ENCODE measurements at regions not wholly inside any gene's neighbourhood (a gene's known extent, or its start where the extent isn't known, plus 50 kb on each side); places are given as distances from the start of the nearest gene placed in this dataset.

DNA sequence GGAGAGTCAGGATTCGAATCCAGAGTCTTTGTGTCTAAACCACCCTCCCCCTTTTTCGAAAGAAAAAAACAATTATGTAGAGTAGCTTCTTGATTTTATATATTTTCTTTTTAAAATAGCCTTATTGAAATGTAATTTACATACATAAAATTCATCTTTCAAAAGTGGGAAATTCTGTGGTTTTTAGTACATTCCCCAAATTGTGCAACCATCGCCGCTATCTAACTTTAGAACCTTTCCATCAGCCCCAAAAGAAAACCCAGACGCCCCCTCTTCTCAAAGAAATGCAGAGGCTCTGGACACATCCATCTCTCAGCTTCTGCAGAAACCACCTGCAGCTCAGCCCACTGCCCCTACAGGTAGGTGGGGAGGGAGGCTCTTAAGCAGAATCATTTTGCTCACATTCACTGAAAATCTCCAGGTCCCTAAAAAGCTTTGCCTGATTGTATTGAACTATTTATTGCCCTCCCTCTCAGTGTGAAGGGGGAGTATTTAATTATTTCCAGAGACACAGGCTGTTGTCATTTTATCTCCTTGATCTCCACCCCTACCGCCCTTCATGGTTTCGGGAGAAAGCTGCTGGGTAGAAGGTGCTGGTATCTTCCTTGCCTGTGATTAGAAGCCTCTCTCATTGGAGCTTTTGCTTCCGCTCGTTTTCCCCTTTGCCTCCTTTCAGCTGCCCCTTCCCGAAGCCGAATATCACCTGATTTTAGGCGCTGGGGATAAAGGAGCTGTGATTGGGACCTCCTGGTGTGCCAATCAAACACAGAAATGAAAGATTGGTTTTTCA lies 68.7 kb upstream of the KCNG1 start:
- DNase-seq: no peak

DNA sequence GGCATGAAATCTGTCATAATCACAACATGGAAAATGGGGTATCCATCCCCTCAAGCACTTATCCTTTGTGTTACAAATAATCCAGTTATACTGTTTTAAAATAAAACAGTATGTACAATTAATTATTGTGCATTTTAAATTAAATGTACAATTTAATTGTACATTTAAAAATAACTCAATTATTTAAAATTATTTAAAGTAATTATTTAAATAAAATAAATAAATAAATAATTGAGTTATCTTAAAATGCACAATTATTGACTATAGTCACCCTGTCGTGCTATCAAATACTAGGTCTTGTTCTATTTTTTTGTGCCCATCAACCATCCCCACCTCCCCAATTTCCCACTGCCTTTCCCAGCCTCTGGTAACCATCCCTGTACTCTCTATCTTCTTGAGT lies 66.9 kb upstream of the KCNG1 start:
- DNase-seq: no peak

DNA sequence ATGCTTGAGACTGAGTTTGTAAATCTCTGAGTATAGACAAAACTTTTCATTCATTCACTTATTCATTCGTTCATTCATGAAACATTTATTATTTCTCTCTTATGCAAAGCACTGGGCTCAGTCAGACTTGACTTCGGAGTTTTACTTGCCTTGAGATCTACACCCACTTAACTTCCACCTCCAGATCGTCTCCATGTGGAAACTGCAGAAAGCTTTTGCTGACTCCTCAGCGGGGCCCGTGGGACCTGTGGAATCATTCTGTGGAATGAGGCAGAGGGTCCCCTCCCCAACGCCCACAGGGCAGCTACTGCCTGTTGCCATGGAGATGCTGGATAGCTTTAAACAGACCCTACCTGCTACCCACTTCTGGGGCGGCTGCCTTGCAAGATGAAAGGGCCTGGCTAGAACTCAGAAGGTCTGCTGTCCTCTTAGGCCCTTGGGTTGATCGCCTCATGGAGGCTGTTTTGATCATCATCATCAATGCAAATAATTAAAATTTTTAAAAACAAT lies 66.4 kb upstream of the KCNG1 start:
- DNase-seq: no peak

DNA sequence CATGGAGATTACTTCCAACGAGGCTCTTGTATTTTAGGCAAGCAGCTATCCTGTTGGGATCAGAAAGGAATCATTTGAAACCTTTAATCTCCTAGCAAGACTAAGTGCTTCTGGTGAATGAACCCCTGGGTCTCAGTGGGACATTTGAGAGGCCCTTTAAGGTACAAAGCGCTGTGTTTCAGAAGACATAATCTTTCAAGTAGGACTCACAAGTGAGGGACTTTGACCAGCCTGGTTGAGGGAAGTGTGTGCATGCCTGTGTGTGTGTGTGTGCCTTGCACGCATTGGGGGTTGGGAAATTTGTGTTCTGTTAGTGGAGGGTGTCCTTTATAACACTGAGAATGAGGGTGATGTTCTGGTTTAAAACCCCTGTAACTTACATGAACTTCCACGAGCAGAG lies 64.4 kb upstream of the KCNG1 start:
- no peak for DNase-seq

DNA sequence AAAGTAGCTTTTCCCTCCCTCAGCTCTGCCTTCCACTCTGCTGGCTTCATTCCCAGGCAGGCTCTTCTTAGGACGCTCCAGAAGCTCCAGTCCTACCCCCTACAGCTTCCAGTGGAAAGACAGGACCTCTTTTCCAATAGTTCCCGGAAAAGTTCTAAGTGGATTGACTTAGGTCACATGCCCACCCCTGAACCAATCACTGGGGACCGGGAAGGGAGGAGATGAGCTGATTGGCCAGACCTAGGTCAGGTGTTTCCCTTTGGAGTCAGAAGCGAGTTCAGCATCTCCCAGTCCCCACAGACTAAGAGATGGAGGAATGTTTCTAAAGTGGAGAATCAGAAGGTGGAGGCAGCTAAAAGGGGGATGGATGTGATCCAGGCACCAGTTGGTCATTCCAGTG lies 62.9 kb upstream of the KCNG1 start:
- no peak for DNase-seq

DNA sequence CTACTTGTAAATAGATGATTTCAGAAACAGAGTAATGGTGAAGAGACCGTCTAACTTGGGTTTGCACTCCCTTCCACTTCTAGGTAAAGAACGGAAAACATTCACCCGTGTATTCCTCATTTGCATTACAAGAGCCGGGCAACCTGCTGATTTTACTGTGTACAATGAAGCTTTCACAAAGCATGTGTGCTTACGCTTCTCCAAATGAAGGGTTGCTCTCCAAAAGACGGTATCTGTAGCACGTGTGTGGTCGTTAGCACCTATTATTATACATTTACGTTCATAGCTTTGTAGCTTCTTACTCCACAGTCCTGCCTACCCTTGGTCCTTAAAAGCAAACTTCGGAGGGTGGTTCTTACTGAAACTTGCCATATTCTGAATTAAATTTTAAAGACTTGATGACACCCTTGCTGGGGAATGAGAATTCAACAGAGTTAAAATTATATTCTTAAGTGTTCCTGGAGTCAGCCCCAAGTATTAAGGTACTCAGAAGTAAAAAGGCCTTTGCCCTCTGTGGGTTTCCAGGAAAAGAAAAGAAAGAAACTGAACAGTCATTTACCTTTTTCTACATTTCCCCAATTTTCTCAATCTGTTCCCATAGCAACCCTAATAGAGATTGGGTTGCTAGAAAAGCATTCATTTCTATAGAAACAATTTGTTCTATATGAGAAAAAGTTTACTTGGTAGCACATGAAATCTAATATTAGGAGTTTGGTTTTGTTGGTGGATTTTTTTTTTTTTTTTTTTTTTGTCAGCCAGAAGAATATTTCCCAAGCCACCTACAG lies 61.9 kb upstream of the KCNG1 start:
- no peak for DNase-seq

DNA sequence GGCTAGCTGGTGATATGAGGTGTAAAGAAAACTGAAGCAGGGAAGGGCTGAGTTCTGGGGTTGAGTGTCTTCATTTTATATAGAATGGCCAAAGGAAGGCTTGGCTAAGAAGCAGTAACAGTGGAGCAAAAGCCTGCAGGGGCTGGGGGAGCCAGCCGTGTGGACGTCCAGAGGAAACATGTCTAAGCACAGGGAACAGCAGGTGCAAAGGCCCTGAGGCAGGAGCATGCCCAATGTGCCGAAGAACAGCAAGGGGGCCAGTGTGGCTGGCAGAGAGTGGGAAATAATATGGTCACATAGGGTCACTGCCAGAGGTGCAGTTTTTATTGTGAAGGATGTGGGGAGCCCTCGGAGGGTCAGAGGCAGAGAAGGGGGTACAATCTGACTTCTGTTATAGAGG lies 60.5 kb upstream of the KCNG1 start:
- DNase-seq: no peak

DNA sequence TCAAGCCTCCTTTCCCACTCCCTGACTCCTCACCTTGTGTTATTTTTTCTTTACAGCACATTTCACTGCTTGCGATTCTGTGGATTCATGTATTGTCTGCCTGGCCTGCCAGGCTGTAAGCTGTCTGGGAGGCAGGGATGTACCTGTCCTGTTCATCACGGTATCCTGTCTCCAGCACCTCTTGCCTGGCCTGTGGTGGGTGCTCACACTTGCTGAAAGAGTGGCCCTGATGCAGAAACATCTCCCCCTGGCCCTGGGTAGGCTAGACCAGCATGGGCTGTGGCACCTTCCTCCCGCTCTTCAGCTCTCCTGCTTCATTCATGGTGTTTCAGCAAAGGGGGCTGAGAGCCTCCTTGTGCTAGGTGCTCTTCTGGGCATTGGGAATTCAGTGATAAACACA lies 60.1 kb upstream of the KCNG1 start:
- no peak for DNase-seq

DNA sequence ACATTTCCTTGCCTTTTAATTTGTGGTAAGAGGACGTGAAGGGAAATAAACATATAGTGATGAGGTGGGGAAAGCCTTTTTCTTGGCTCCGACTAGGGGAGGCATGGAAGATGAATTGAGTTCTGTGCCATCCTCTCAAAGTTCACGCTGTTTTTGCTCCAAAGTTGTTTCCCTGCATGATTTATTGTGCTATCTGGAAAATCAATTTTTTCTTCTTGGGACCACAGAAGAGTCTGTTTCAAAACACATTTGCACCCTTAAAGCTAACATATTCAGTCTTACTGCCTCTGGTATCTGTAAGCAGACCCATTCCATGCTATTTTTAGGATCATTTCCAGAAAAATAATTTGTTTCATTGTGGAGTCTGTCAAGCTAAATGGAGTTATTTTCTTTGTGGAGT lies 57.6 kb upstream of the KCNG1 start:
- DNase-seq: no peak

DNA sequence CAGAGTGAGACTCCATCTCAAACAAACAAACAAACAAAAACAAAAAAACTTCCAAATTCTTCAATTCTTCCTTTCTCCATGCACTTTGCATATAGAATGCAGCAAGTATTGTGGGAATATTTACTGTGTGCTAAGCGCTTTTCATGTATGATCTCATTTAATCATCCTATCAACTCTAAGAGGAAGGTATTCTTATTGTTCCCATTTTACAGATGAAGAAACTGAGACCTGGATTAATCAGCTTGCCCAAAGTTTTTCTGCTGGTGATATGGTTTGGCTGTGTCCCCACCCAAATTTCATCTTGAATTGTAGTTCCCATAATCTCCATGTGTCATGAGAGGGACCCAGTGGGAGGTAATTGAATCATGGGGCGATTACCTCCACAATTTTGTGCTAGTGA lies 56.6 kb upstream of the KCNG1 start:
- DNase-seq: no peak

DNA sequence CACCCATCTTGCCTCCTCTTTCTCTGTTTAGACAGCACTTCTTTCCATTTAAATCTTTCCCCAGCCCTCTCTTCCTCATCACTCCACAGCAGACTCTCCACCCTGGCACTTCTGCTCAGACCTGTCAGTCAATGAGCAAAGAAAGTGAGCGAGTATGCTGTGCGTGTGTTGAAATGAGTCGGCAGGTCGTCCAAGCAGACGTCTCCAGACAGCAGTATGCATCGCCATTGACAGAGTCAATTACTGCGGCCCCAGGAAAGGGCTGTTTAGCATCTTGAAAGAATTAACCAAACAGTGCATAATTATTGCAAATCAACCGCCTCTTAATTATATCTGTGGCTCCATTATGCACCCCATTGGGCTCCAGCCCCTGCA lies 54.8 kb upstream of the KCNG1 start:
- DNase-seq: no peak

DNA sequence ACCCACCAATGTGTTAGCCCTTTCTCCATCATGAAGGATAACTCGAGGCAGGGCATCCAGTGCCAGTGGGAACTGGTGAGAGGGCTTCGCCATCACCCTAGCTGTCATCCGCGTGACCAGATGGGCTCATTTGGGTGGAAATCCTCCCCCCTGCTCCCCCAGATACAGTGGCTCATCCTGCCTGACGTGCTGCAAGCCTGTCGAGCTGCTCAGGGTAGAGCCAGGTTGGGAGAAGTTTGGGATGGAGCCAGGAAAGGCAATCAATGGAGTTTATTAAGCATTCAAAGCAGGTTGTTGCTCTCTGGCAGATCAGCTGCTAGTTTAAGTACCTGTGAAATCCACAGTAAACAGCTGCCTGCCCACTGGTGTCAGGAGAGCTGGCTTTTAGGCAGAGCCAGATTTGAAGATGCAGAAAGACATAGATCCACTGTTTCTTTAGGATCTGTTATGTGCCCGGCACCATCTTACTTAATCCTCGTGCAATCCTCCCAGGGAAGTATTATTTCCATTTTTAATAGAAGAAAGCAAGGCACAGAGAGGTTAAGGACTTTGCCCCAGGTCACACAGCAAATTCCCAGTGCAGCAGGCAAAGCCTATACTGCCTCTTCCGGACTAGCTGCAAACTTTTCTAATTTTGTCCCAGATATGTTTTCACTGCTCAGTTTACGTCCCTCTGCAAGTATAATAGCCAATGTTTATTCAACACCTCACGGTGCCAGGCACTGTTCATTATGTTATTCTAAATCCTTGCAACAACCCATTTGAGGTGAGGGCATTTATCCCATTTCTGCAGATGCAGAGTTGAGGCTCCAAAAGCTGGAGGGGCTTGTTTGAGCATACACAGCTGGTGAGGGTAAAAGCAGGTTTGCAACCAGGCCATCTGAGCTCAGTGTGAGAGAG lies 54.1 kb upstream of the KCNG1 start:
- peak; percentile 33 for DNase-seq

DNA sequence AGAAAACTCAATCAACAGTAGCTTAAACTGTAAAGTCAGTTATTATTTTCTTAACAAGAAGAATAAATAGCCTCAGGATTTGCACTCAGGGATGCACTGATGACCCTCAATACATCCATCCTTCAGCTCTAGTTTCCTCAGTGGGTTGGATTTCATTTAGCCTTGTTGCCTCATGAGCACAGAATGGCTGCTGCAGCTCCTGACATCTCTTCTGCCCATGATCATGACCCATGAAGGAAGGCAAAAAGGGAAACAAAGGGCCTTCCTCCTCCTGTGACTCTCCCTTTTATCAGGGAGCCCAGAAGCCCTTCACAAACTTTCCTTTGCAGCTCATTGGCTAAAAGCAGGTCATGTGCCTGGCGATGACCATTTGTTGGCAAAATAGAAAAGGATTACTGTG lies 51.2 kb upstream of the KCNG1 start:
- no peak for DNase-seq
